IMR-90 (cell line): ENCODE measurements at regions not wholly inside any gene's neighbourhood (a gene's known extent, or its start where the extent isn't known, plus 50 kb on each side); places are given as distances from the start of the nearest gene placed in this dataset.
A peak's percentile ranks its signal among the peaks of the same experiment; 100 is the strongest.

Source experiments
- ATAC-seq: fragments of 200-7000 bp; cut with Tn5 transposase; 2 replicates; pipeline ENCODE4 v1.9.1; 2020; ENCODE audit warnings: low read depth, mild to moderate bottlenecking, moderate library complexity
- BruUV-seq: library from RNA; stranded (reverse); fragments of 400-500 nt; replicated peaks from 2 replicates; lab custom pipeline; 2021; lab: Mats Ljungman, UMichigan
- CTCF ChIA-PET: fragments of 300-600 bp; formaldehyde crosslinking; extraction: SDS; loops from one replicate; lab custom pipeline; 2021; ENCODE audit warnings: antibody characterized with exemption; lab: Yijun Ruan, JAX
- POLR2A ChIA-PET: fragments of 300-600 bp; sonication (Branson Sonifier 250); formaldehyde crosslinking; loops from one replicate; lab custom pipeline; 2022; ENCODE audit warnings: antibody characterized with exemption; ENCODE audit not compliant: unreplicated experiment; lab: Charles Lee
- DNase-seq: peaks from one replicate; pipeline ENCODE4 v3.0.0; 2013
- H2AFZ ChIP-seq: replicated peaks from 2 replicates; pipeline ENCODE3; 2013; ENCODE audit warnings: low read length, mild to moderate bottlenecking; ENCODE audit not compliant: poor library complexity
- H2AK5ac ChIP-seq: 2 replicates; pipeline ENCODE4 v1.6.1; 2013; ENCODE audit warnings: low read depth, low read length, inconsistent platforms
- H2AK9ac ChIP-seq: replicated peaks from 2 replicates; pipeline ENCODE3; 2013; ENCODE audit warnings: mild to moderate bottlenecking, low read depth, low read length, moderate library complexity; ENCODE audit not compliant: poor library complexity
- H2BK120ac ChIP-seq: 2 replicates; pipeline ENCODE4 v1.6.1; 2013; ENCODE audit warnings: low read depth, low read length, inconsistent platforms
- H2BK15ac ChIP-seq: 3 replicates; pipeline ENCODE4 v1.6.1; 2013; ENCODE audit warnings: low read depth, low read length, inconsistent platforms
- H2BK20ac ChIP-seq: 2 replicates; pipeline ENCODE4 v1.6.1; 2013; ENCODE audit warnings: low read depth, mild to moderate bottlenecking, inconsistent platforms, low read length, moderate library complexity
- H2BK5ac ChIP-seq: 2 replicates; pipeline ENCODE4 v1.6.1; 2013; ENCODE audit warnings: mild to moderate bottlenecking, low read depth, low read length, inconsistent platforms; ENCODE audit not compliant: poor library complexity, severe bottlenecking
- H3K14ac ChIP-seq: replicated peaks from 2 replicates; pipeline ENCODE4 v1.6.1; 2013; ENCODE audit warnings: low read depth, low read length, inconsistent platforms
- H3K18ac ChIP-seq: 2 replicates; pipeline ENCODE4 v1.6.1; 2013; ENCODE audit warnings: low read depth, low read length, control low read depth
- H3K23ac ChIP-seq: 2 replicates; pipeline ENCODE4 v1.6.1; 2013; ENCODE audit warnings: low read depth, low read length, inconsistent platforms
- H3K27ac ChIP-seq: 2 replicates; pipeline ENCODE4 v1.5.1; 2013; ENCODE audit warnings: mild to moderate bottlenecking, control low read depth, low read length; ENCODE audit not compliant: insufficient read depth
- H3K27me3 ChIP-seq: 2 replicates; pipeline ENCODE4 v1.6.1; 2013; ENCODE audit warnings: low read length; ENCODE audit not compliant: control insufficient read depth, insufficient read depth
- H3K36me3 ChIP-seq: 2 replicates; pipeline ENCODE4 v1.6.1; 2013; ENCODE audit warnings: low read length, mixed read lengths; ENCODE audit not compliant: control insufficient read depth, insufficient read depth
- H3K4ac ChIP-seq: 2 replicates; pipeline ENCODE4 v1.6.1; 2013; ENCODE audit warnings: low read depth, low read length, inconsistent platforms
- H3K4me1 ChIP-seq: 2 replicates; pipeline ENCODE4 v1.6.1; 2013; ENCODE audit warnings: low read length, mixed read lengths; ENCODE audit not compliant: control insufficient read depth, insufficient read depth
- H3K4me2 ChIP-seq: 2 replicates; pipeline ENCODE4 v1.6.1; 2013; ENCODE audit warnings: low read depth, mild to moderate bottlenecking, control low read depth, low read length, moderate library complexity
- H3K4me3 ChIP-seq: 2 replicates; pipeline ENCODE4 v1.5.1; 2013; ENCODE audit warnings: low read depth, mild to moderate bottlenecking, control low read depth, low read length, moderate library complexity; ENCODE audit not compliant: insufficient read depth
- H3K56ac ChIP-seq: 2 replicates; pipeline ENCODE4 v1.6.1; 2013; ENCODE audit warnings: low read length, inconsistent platforms; ENCODE audit not compliant: insufficient read depth; ENCODE audit errors: extremely low read depth
- H3K79me1 ChIP-seq, 2 experiments: 2 replicates each; pipeline ENCODE4 v1.6.1; 2013; ENCODE audit warnings: low read length in 2 of 2, inconsistent platforms in 1 of 2, low read depth in 1 of 2
- H3K9ac ChIP-seq: 2 replicates; pipeline ENCODE4 v1.6.1; 2013; ENCODE audit warnings: low read depth, low read length, control low read depth
- H3K9me1 ChIP-seq: 2 replicates; pipeline ENCODE4 v1.6.1; 2013; ENCODE audit warnings: low read length, inconsistent platforms; ENCODE audit not compliant: insufficient read depth
- H3K9me3 ChIP-seq: 2 replicates; pipeline ENCODE4 v1.6.1; 2013; ENCODE audit warnings: low read length; ENCODE audit not compliant: control insufficient read depth, insufficient read depth
- H4K20me1 ChIP-seq: 2 replicates; pipeline ENCODE4 v1.6.1; 2013; ENCODE audit warnings: low read length, inconsistent platforms; ENCODE audit not compliant: insufficient read depth
- H4K5ac ChIP-seq: 2 replicates; pipeline ENCODE4 v1.6.1; 2013; ENCODE audit warnings: mild to moderate bottlenecking, low read depth, low read length, control low read depth
- H4K8ac ChIP-seq, 2 experiments: 2 replicates each; pipeline ENCODE4 v1.6.1; 2013; ENCODE audit warnings: low read depth in 2 of 2, low read length in 2 of 2, control low read depth in 1 of 2, inconsistent platforms in 1 of 2
- H4K91ac ChIP-seq: 2 replicates; pipeline ENCODE4 v1.6.1; 2013; ENCODE audit warnings: low read depth, low read length, inconsistent platforms; ENCODE audit not compliant: insufficient read depth
- BHLHE40 ChIP-seq: fragments of 150-350 bp; IDR thresholded peaks from 2 replicates; pipeline ENCODE4 v1.6.1; 2016; ENCODE audit warnings: mild to moderate bottlenecking, low read depth, low read length
- CEBPB ChIP-seq: IDR thresholded peaks from 2 replicates; pipeline ENCODE4 v1.6.1; 2012; ENCODE audit warnings: low read depth, low read length, improper control_type of control experiment
- CHD1 ChIP-seq: IDR thresholded peaks from 2 replicates; pipeline ENCODE4 v1.6.1; 2012; ENCODE audit warnings: low read depth, low read length, improper control_type of control experiment
- FOS ChIP-seq: fragments of 150-350 bp; IDR thresholded peaks from 2 replicates; pipeline ENCODE4 v1.6.1; 2016; ENCODE audit warnings: low read depth, low read length
- MAFK ChIP-seq: IDR thresholded peaks from 2 replicates; pipeline ENCODE4 v1.6.1; 2012; ENCODE audit warnings: low read depth, low read length, improper control_type of control experiment
- MAZ ChIP-seq: IDR thresholded peaks from 2 replicates; pipeline ENCODE4 v1.6.1; 2012; ENCODE audit warnings: low read depth, mild to moderate bottlenecking, low read length, improper control_type of control experiment, moderate library complexity, borderline replicate concordance
- MXI1 ChIP-seq: IDR thresholded peaks from 2 replicates; pipeline ENCODE4 v1.6.1; 2012; ENCODE audit warnings: low read depth, mild to moderate bottlenecking, low read length, moderate library complexity, borderline replicate concordance
- NFE2L2 ChIP-seq: fragments of 150-350 bp; IDR thresholded peaks from 2 replicates; pipeline ENCODE4 v1.6.1; 2016; ENCODE audit warnings: low read depth, mild to moderate bottlenecking, low read length
- POLR2A ChIP-seq: IDR thresholded peaks from 2 replicates; pipeline ENCODE4 v1.6.1; 2012; ENCODE audit warnings: mild to moderate bottlenecking, low read depth, low read length
- RAD21 ChIP-seq: IDR thresholded peaks from 2 replicates; pipeline ENCODE4 v1.6.1; 2012; ENCODE audit warnings: low read length, improper control_type of control experiment
- RCOR1 ChIP-seq: IDR thresholded peaks from 2 replicates; pipeline ENCODE4 v1.6.1; 2012; ENCODE audit warnings: mild to moderate bottlenecking, low read length, improper control_type of control experiment; ENCODE audit not compliant: insufficient replicate concordance
- RFX5 ChIP-seq: IDR thresholded peaks from 2 replicates; pipeline ENCODE4 v1.8.0; 2012; ENCODE audit warnings: low read depth, mild to moderate bottlenecking, low read length, moderate library complexity
- SMC3 ChIP-seq: fragments of 150-350 bp; IDR thresholded peaks from 2 replicates; pipeline ENCODE4 v1.6.1; 2016; ENCODE audit warnings: low read depth, mild to moderate bottlenecking, antibody characterized with exemption, low read length, moderate library complexity
- WGBS, 2 experiments: methylation state at CpG; one replicate each; pipeline versions ENCODE4 v1.1.5 to v1.1.7; 2013; ENCODE audit warnings: missing lambda C conversion rate in 2 of 2; ENCODE audit not compliant: insufficient read length in 1 of 2; ENCODE audit errors: extremely low coverage in 2 of 2; 5-methylcytosine and 5-hydroxymethylcytosine counted together
- dilution Hi-C: fragments of 300-500 bp; cut with HindIII; formaldehyde crosslinking; loops from one replicate; pipeline ENCODE4 v1.14.3; 2018; ENCODE audit warnings: low sequenced_read_pairs; ENCODE audit not compliant: unreplicated experiment
- in situ Hi-C: fragments of 300-500 bp; cut with MboI; formaldehyde crosslinking; loops from 3 replicates; pipeline ENCODE4 v1.14.3; 2019; ENCODE audit warnings: low sequenced_read_pairs, inconsistent platforms, mixed read lengths
- intact Hi-C: fragments of 100-400 bp; cut with micrococcal nuclease; formaldehyde crosslinking; loops from 2 replicates; pipeline ENCODE4 v1.10.0; 2022
- TF ChIP-seq, protein P1 (sequence below): fragments of 150-350 bp; IDR thresholded peaks from 2 replicates; pipeline ENCODE4 v1.6.1; 2017; ENCODE audit warnings: mild to moderate bottlenecking, antibody characterized with exemption, low read length, low read depth
- TF ChIP-seq, protein P2 (sequence below): conservative IDR thresholded peaks from 2 replicates; pipeline ENCODE4 v1.5.1; 2012; ENCODE audit warnings: mild to moderate bottlenecking, low read depth, low read length, improper control_type of control experiment
- TF ChIP-seq, protein P3 (sequence below): fragments of 150-350 bp; IDR thresholded peaks from 2 replicates; pipeline ENCODE4 v1.6.1; 2016; ENCODE audit warnings: low read depth, mild to moderate bottlenecking, low read length, moderate library complexity, borderline replicate concordance

DNA sequence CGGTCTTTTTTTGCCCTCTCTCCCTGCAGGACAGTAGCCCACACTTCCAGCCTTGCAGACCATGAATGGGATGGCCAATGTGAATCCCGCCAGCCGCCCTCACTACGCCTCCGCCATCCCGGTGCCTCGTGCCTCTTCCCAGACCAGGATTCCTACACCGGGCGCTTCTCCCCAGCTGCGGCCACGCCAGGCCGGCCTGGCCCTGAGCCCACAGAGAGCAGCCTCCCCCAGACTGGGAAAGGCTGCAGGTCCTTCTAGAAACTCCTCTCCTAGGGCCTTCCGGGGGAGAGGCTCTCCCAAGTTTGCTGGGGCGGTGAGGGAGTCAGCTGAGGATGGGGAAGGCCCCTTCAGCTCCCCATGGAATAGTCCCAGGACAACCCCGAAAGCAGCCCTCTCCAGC, 83.9 kb downstream of the NAV1 start:
- no peak overlapping the region for H2BK120ac ChIP-seq
- H4K20me1 ChIP-seq, result peaks cover 11% of the 10 kb centered on the region; the same call in 1 of the 2 replicates
- intact Hi-C loops, result no loop called here
- no peak overlapping the region for H3K56ac ChIP-seq
- peaks cover 19% of the 10 kb centered on the region for H3K9me1 ChIP-seq
- H3K4ac ChIP-seq, result 0 out of 2 replicates have a peak overlapping the region, but pooled peaks have one; percentile 4
- H3K23ac ChIP-seq, result no peak overlapping the region
- no peak overlapping the region for H2BK20ac ChIP-seq
- H3K14ac ChIP-seq, result no peak overlapping the region
- H3K27ac ChIP-seq, result no peak overlapping the region
- H3K4me2 ChIP-seq, result no peak overlapping the region
- H2AFZ ChIP-seq, result no peak overlapping the region
- in situ Hi-C loops, result loop anchor here (10.0 kb wide), 1 partner anchor 58 kb away; no protein-coding TSS in a partner anchor
- H4K8ac ChIP-seq, result no peak overlapping the region
- H3K9me3 ChIP-seq, result no peaks in the 10 kb centered on the region
- DNase-seq, result no peak
- H3K36me3 ChIP-seq, result peaks cover 4% of the 10 kb centered on the region; the same call in 1 of the 2 replicates
- H2BK15ac ChIP-seq, result no peak overlapping the region
- no TSS peak for BruUV-seq
- no peak overlapping the region for H2AK9ac ChIP-seq
- peaks cover 16% of the 10 kb centered on the region for H3K4me1 ChIP-seq
- TF ChIP-seq, protein P1, sequence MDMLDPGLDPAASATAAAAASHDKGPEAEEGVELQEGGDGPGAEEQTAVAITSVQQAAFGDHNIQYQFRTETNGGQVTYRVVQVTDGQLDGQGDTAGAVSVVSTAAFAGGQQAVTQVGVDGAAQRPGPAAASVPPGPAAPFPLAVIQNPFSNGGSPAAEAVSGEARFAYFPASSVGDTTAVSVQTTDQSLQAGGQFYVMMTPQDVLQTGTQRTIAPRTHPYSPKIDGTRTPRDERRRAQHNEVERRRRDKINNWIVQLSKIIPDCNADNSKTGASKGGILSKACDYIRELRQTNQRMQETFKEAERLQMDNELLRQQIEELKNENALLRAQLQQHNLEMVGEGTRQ, result no peak
- TF ChIP-seq NFE2L2 (no peak), FOS (no peak), BHLHE40 (no peak), RFX5 (no peak), SMC3 (no peak), MXI1 (no peak), POLR2A (no peak), RAD21 (no peak), CHD1 (no peak), MAFK (no peak), CEBPB (no peak), MAZ (no peak), RCOR1 (no peak)
- TF ChIP-seq, protein P2, sequence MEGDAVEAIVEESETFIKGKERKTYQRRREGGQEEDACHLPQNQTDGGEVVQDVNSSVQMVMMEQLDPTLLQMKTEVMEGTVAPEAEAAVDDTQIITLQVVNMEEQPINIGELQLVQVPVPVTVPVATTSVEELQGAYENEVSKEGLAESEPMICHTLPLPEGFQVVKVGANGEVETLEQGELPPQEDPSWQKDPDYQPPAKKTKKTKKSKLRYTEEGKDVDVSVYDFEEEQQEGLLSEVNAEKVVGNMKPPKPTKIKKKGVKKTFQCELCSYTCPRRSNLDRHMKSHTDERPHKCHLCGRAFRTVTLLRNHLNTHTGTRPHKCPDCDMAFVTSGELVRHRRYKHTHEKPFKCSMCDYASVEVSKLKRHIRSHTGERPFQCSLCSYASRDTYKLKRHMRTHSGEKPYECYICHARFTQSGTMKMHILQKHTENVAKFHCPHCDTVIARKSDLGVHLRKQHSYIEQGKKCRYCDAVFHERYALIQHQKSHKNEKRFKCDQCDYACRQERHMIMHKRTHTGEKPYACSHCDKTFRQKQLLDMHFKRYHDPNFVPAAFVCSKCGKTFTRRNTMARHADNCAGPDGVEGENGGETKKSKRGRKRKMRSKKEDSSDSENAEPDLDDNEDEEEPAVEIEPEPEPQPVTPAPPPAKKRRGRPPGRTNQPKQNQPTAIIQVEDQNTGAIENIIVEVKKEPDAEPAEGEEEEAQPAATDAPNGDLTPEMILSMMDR, result no peak
- TF ChIP-seq, protein P3, sequence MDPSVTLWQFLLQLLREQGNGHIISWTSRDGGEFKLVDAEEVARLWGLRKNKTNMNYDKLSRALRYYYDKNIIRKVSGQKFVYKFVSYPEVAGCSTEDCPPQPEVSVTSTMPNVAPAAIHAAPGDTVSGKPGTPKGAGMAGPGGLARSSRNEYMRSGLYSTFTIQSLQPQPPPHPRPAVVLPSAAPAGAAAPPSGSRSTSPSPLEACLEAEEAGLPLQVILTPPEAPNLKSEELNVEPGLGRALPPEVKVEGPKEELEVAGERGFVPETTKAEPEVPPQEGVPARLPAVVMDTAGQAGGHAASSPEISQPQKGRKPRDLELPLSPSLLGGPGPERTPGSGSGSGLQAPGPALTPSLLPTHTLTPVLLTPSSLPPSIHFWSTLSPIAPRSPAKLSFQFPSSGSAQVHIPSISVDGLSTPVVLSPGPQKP, result no peak
- no peak overlapping the region for H2BK5ac ChIP-seq
- no peak overlapping the region for H4K91ac ChIP-seq
- WGBS, 2 experiments, result 98% methylated on average over 7 of the region's 15 CpGs; no CpG with 5 or more reads in 1 of the 2 experiments
- dilution Hi-C loops, result no loop called here
- H3K4me3 ChIP-seq, result no peak overlapping the region
- H3K79me1 ChIP-seq, result peaks cover 42 to 61% of the 10 kb centered on the region in 2 experiments
- CTCF ChIA-PET, result interaction anchor here (0.9 to 1.4 kb wide), 2 partner anchors 9 to 63 kb away, joined by 3 to 5 read pairs; no protein-coding TSS in a partner anchor
- no peaks in the 10 kb centered on the region for H3K27me3 ChIP-seq
- H3K9ac ChIP-seq, result no peak overlapping the region
- H3K18ac ChIP-seq, result no peak overlapping the region
- H2AK5ac ChIP-seq, result no peak overlapping the region
- ATAC-seq, result no peak
- POLR2A ChIA-PET, result interaction anchor here (0.5 kb wide), 1 partner anchor 20 kb away, joined by 5 read pairs; no protein-coding TSS in a partner anchor
- H4K5ac ChIP-seq, result no peak overlapping the region
